B cell (primary cell): ENCODE measurements at regions not wholly inside any gene's neighbourhood (a gene's known extent, or its start where the extent isn't known, plus 50 kb on each side); places are given as distances from the start of the nearest gene placed in this dataset.

Source experiments
- ATAC-seq: fragments of 200-7000 bp; cut with Tn5 transposase; one replicate; pipeline ENCODE4 v1.10.0; 2021; ENCODE audit warnings: low read depth, mild to moderate bottlenecking, moderate number of reproducible peaks, moderate library complexity
- CTCF ChIA-PET: fragments of 350-600 bp; sonication (Branson Sonifier 250); formaldehyde crosslinking; loops from one replicate; lab custom pipeline; 2021; ENCODE audit warnings: antibody characterized with exemption, inconsistent platforms; lab: Charles Lee
- POLR2A ChIA-PET: fragments of 350-600 bp; sonication (Branson Sonifier 250); formaldehyde crosslinking; loops from one replicate; lab custom pipeline; 2021; ENCODE audit warnings: antibody characterized with exemption; lab: Charles Lee
- DNase-seq: peaks from one replicate; pipeline ENCODE4 v3.0.0; 2013
- H2AFZ ChIP-seq: 2 replicates; pipeline ENCODE4 v1.6.1; 2012; ENCODE audit warnings: mild to moderate bottlenecking, low read depth, low read length; ENCODE audit not compliant: insufficient read depth, poor library complexity, severe bottlenecking
- H3K27ac ChIP-seq, 2 donors: 1 replicate in 1 of 2; 2 replicates in 1 of 2; pipeline ENCODE4 v1.5.1; 2012 to 2013; ENCODE audit warnings: low read length in 2 of 2, mild to moderate bottlenecking in 2 of 2, moderate library complexity in 1 of 2
- H3K27me3 ChIP-seq, 4 experiments: fragments of 200-600 bp in 1 of 4; sonication (generic) in 1 of 4; replicated peaks in 1 of 4; 1 replicate in 2 of 4; 2 replicates in 2 of 4; pipeline versions ENCODE4 v1.6.1 to v1.7.0; 2013 to 2016; ENCODE audit warnings: low read length in 3 of 4, mild to moderate bottlenecking in 2 of 4, mixed read lengths in 1 of 4, moderate library complexity in 1 of 4; ENCODE audit not compliant: insufficient read depth in 4 of 4, control insufficient read depth in 3 of 4; ENCODE audit errors: control extremely low read depth in 1 of 4
- H3K36me3 ChIP-seq, 2 experiments: replicated peaks in 1 of 2; 1 replicate in 1 of 2; 2 replicates in 1 of 2; pipeline versions ENCODE4 v1.6.1 to v1.7.1; 2013; ENCODE audit warnings: low read length in 1 of 2; ENCODE audit not compliant: insufficient read depth in 2 of 2, control insufficient read depth in 1 of 2; ENCODE audit errors: control extremely low read depth in 1 of 2, extremely low read depth in 1 of 2
- H3K4me1 ChIP-seq, 2 donors: fragments of 200-600 bp in 1 of 2; sonication (generic) in 1 of 2; 1 replicate in 1 of 2; 2 replicates in 1 of 2; pipeline versions ENCODE4 v1.5.1 to v1.6.1; 2013 to 2017; ENCODE audit warnings: low read length in 2 of 2; ENCODE audit not compliant: control insufficient read depth in 2 of 2, insufficient read depth in 2 of 2
- H3K4me2 ChIP-seq: replicated peaks from 2 replicates; pipeline ENCODE3; 2012; ENCODE audit warnings: mild to moderate bottlenecking, low read depth, low read length; ENCODE audit not compliant: poor library complexity, severe bottlenecking
- H3K4me3 ChIP-seq, 5 experiments: fragments of 200-600 bp in 1 of 5; sonication (generic) in 1 of 5; 1 replicate in 3 of 5; 2 replicates in 2 of 5; pipeline versions ENCODE4 v1.5.1 to v1.7.0; 2011 to 2016; ENCODE audit warnings: low read length in 4 of 5, mild to moderate bottlenecking in 4 of 5, low read depth in 2 of 5, control low read depth in 1 of 5, moderate library complexity in 1 of 5; ENCODE audit not compliant: insufficient read depth in 1 of 5; ENCODE audit errors: control extremely low read depth in 1 of 5, extremely low read depth in 1 of 5
- H3K79me2 ChIP-seq: fragments of 200-600 bp; sonication (generic); one replicate; pipeline ENCODE4 v1.6.0; 2016; ENCODE audit warnings: low read length; ENCODE audit not compliant: control insufficient read depth, insufficient read depth
- H3K9ac ChIP-seq: fragments of 200-600 bp; sonication (generic); 2 replicates; pipeline ENCODE4 v1.6.1; 2017; ENCODE audit warnings: mild to moderate bottlenecking, low read length, moderate library complexity
- H3K9me3 ChIP-seq, 3 donors: one replicate each; pipeline versions ENCODE4 v1.6.1 to v1.7.1; 2013; ENCODE audit warnings: low read length in 2 of 3; ENCODE audit not compliant: control insufficient read depth in 2 of 3, insufficient read depth in 1 of 3; ENCODE audit errors: control extremely low read depth in 1 of 3
- H4K20me1 ChIP-seq: 2 replicates; pipeline ENCODE4 v1.6.0; 2012; ENCODE audit warnings: mild to moderate bottlenecking, low read length; ENCODE audit not compliant: insufficient read depth, control insufficient read depth, poor library complexity, severe bottlenecking
- H3K27ac Mint-ChIP-seq: one replicate; pipeline ENCODE4 v1.8.0; 2021; ENCODE audit warnings: mixed read lengths
- H3K27me3 Mint-ChIP-seq: one replicate; pipeline ENCODE4 v1.8.0; 2021; ENCODE audit warnings: mixed read lengths
- H3K4me1 Mint-ChIP-seq: one replicate; pipeline ENCODE4 v1.8.0; 2021; ENCODE audit warnings: mixed read lengths
- H3K4me3 Mint-ChIP-seq: one replicate; pipeline ENCODE4 v1.8.0; 2021; ENCODE audit warnings: mixed read lengths
- H3K9me3 Mint-ChIP-seq: one replicate; pipeline ENCODE4 v1.8.0; 2022; ENCODE audit warnings: mixed read lengths; ENCODE audit not compliant: insufficient read depth
- CTCF ChIP-seq: fragments of 200-600 bp; IDR thresholded peaks from one replicate; pipeline ENCODE4 v1.8.0; 2022; ENCODE audit warnings: antibody characterized with exemption, mild to moderate bottlenecking
- EZH2 ChIP-seq: IDR thresholded peaks from 2 replicates; pipeline ENCODE4 v1.6.1; 2012; ENCODE audit warnings: borderline replicate concordance, low read depth, mild to moderate bottlenecking, moderate library complexity, low read length; ENCODE audit not compliant: insufficient read depth, poor library complexity, severe bottlenecking
- WGBS: methylation state at CpG from one replicate; pipeline ENCODE4 v1.1.5; 2013; ENCODE audit warnings: missing lambda C conversion rate; ENCODE audit not compliant: insufficient coverage; 5-methylcytosine and 5-hydroxymethylcytosine counted together
- intact Hi-C: fragments of 100-400 bp; cut with micrococcal nuclease; formaldehyde crosslinking; loops from one replicate; pipeline ENCODE4 v1.10.0; 2022

- intact Hi-C loops = no loop called here
- no peaks in the 10 kb centered on the region for H3K79me2 ChIP-seq
- TF ChIP-seq CTCF (no peak), EZH2 (no peak)
Observed at GRCh38 chr9:16032799-16033198, 480.0 kb downstream of the CCDC171 start.

GRCh38 chr9:16033253-16033652 lies 480.4 kb downstream of the CCDC171 start:
- no peak for DNase-seq
- H3K27ac Mint-ChIP-seq = no peak overlapping the region
- intact Hi-C loops = no loop called here
- WGBS = 88% methylated on average over 11 of the region's 14 CpGs
- Histone ChIP-seq H3K9me3 (no peaks in the 10 kb centered on the region), H3K4me2 (no peak overlapping the region), H4K20me1 (no peaks in the 10 kb centered on the region), H3K9ac (no peak overlapping the region), H3K4me1 (no peaks in the 10 kb centered on the region), H3K79me2 (no peaks in the 10 kb centered on the region), H3K27ac (no peak overlapping the region), H3K4me3 (no peak overlapping the region), H3K27me3 (no peaks in the 10 kb centered on the region), H3K36me3 (no peaks in the 10 kb centered on the region), H2AFZ (no peak overlapping the region)
- H3K4me3 Mint-ChIP-seq = no peak overlapping the region
- H3K27me3 Mint-ChIP-seq = no peaks in the 10 kb centered on the region
- POLR2A ChIA-PET = no interaction called here
- TF ChIP-seq CTCF (no peak), EZH2 (no peak)
- H3K9me3 Mint-ChIP-seq = no peaks in the 10 kb centered on the region
- CTCF ChIA-PET = no interaction called here
- ATAC-seq = no peak
- no peaks in the 10 kb centered on the region for H3K4me1 Mint-ChIP-seq

More at GRCh38 chr9:16032799-16033198, 480.0 kb downstream of the CCDC171 start:
- H3K9me3 Mint-ChIP-seq = no peaks in the 10 kb centered on the region
- POLR2A ChIA-PET = no interaction called here
- no peak overlapping the region for H3K27ac ChIP-seq
- H3K9ac ChIP-seq = no peak overlapping the region
- no peak overlapping the region for H3K4me3 Mint-ChIP-seq
- DNase-seq (no peak), ATAC-seq (no peak)
- H3K27ac Mint-ChIP-seq = no peak overlapping the region
- H3K4me3 ChIP-seq = no peak overlapping the region
- no peaks in the 10 kb centered on the region for H3K36me3 ChIP-seq
- CTCF ChIA-PET = no interaction called here
- H3K4me2 ChIP-seq = no peak overlapping the region
- no CpG with 5 or more reads among the region's 2 CpGs for WGBS
- no peaks in the 10 kb centered on the region for H3K27me3 ChIP-seq
- no peak overlapping the region for H2AFZ ChIP-seq
- no peaks in the 10 kb centered on the region for H3K27me3 Mint-ChIP-seq
- no peaks in the 10 kb centered on the region for H4K20me1 ChIP-seq
- H3K9me3 ChIP-seq = no peaks in the 10 kb centered on the region
- no peaks in the 10 kb centered on the region for H3K4me1 ChIP-seq
- no peaks in the 10 kb centered on the region for H3K4me1 Mint-ChIP-seq
